ENCODE measurements at regions not wholly inside any gene's neighbourhood (a gene's known extent, or its start where the extent isn't known, plus 50 kb on each side); places are given as distances from the start of the nearest gene placed in this dataset.

- Histone ChIP-seq H3K4me3 (ENCODE audit: low read depth, low read length, poor library complexity, severe bottlenecking) (no peak overlapping the region), H3K4me1 (ENCODE audit: insufficient read depth, low read length, poor library complexity, severe bottlenecking) (peaks cover 6% of the 10 kb centered on the region), H3K36me3 (ENCODE audit: insufficient read depth, low read length, poor library complexity, severe bottlenecking) (no peaks in the 10 kb centered on the region), H3K9me3 (ENCODE audit: low read depth, low read length, poor library complexity, severe bottlenecking) (no peaks in the 10 kb centered on the region), H3K27ac (ENCODE audit: low read depth, low read length, poor library complexity, severe bottlenecking) (no peak overlapping the region), H3K27me3 (replicated peaks; ENCODE audit: insufficient read depth, low read depth, low read length, poor library complexity) (peaks cover 11% of the 10 kb centered on the region)
- BruUV-seq (replicated peaks): no TSS peak
- peak; percentile 33 for DNase-seq (ENCODE audit: low spot score)
- intact Hi-C loops (cut with micrococcal nuclease; ENCODE audit: unreplicated experiment): no loop called here
- TF ChIP-seq CTCF (conservative IDR thresholded peaks at IDR 0.05; ENCODE audit: low read depth, low read length): no peak
- TF ChIP-seq EZH2 (IDR thresholded peaks at IDR 0.05; ENCODE audit: borderline replicate concordance, low read depth, low read length, poor library complexity, severe bottlenecking): no peak
- ChIA-PET POLR2A (ENCODE audit: low non-redundant PET) (no interaction called here), CTCF (no interaction called here)
Observed at GRCh38 chr18:4639628-4640310, 184.7 kb upstream of the DLGAP1 start.

GRCh38 chr18:4638680-4639079, 183.6 kb upstream of the DLGAP1 start:
- no peak for TF ChIP-seq CTCF (conservative IDR thresholded peaks at IDR 0.05; ENCODE audit: low read depth, low read length)
- no peak for TF ChIP-seq EZH2 (IDR thresholded peaks at IDR 0.05; ENCODE audit: borderline replicate concordance, low read depth, low read length, poor library complexity, severe bottlenecking)
- Histone ChIP-seq H3K4me3 (ENCODE audit: low read depth, low read length, poor library complexity, severe bottlenecking) (no peak overlapping the region), H3K36me3 (ENCODE audit: insufficient read depth, low read length, poor library complexity, severe bottlenecking) (no peaks in the 10 kb centered on the region), H3K27me3 (replicated peaks; ENCODE audit: insufficient read depth, low read depth, low read length, poor library complexity) (peaks cover 14% of the 10 kb centered on the region), H3K27ac (ENCODE audit: low read depth, low read length, poor library complexity, severe bottlenecking) (no peak overlapping the region), H3K9me3 (ENCODE audit: low read depth, low read length, poor library complexity, severe bottlenecking) (no peaks in the 10 kb centered on the region), H3K4me1 (ENCODE audit: insufficient read depth, low read length, poor library complexity, severe bottlenecking) (peaks cover 6% of the 10 kb centered on the region)
- no TSS peak for BruUV-seq (replicated peaks)
- ChIA-PET CTCF (no interaction called here), POLR2A (ENCODE audit: low non-redundant PET) (no interaction called here)
- intact Hi-C loops (cut with micrococcal nuclease; ENCODE audit: unreplicated experiment): no loop called here
- DNase-seq (ENCODE audit: low spot score): no peak

- no TSS peak for BruUV-seq (replicated peaks)
- Histone ChIP-seq H3K9me3 (ENCODE audit: low read depth, low read length, poor library complexity, severe bottlenecking) (no peaks in the 10 kb centered on the region), H3K27me3 (replicated peaks; ENCODE audit: insufficient read depth, low read depth, low read length, poor library complexity) (peaks cover 15% of the 10 kb centered on the region), H3K4me1 (ENCODE audit: insufficient read depth, low read length, poor library complexity, severe bottlenecking) (peaks cover 6% of the 10 kb centered on the region), H3K4me3 (ENCODE audit: low read depth, low read length, poor library complexity, severe bottlenecking) (no peak overlapping the region), H3K27ac (ENCODE audit: low read depth, low read length, poor library complexity, severe bottlenecking) (no peak overlapping the region), H3K36me3 (ENCODE audit: insufficient read depth, low read length, poor library complexity, severe bottlenecking) (no peaks in the 10 kb centered on the region)
- TF ChIP-seq CTCF (conservative IDR thresholded peaks at IDR 0.05; ENCODE audit: low read depth, low read length) (no peak), EZH2 (IDR thresholded peaks at IDR 0.05; ENCODE audit: borderline replicate concordance, low read depth, low read length, poor library complexity, severe bottlenecking) (no peak)
- ChIA-PET CTCF (no interaction called here), POLR2A (ENCODE audit: low non-redundant PET) (no interaction called here)
- intact Hi-C loops (cut with micrococcal nuclease; ENCODE audit: unreplicated experiment): no loop called here
- no peak for DNase-seq (ENCODE audit: low spot score)
Observed at GRCh38 chr18:4637876-4638275, 182.8 kb upstream of the DLGAP1 start.
